Activated CD4-positive, alpha-beta T cell treated with anti-CD3 and anti-CD28 coated beads, Interleukin-2, amount 50 U/mL, for 48 hours (primary cell): ENCODE measurements at regions not wholly inside any gene's neighbourhood (a gene's known extent, or its start where the extent isn't known, plus 50 kb on each side); places are given as distances from the start of the nearest gene placed in this dataset.

Source experiments
- DNase-seq, 2 experiments: peaks; one replicate each; pipeline ENCODE4 v3.0.0-alpha.2; 2020

DNA sequence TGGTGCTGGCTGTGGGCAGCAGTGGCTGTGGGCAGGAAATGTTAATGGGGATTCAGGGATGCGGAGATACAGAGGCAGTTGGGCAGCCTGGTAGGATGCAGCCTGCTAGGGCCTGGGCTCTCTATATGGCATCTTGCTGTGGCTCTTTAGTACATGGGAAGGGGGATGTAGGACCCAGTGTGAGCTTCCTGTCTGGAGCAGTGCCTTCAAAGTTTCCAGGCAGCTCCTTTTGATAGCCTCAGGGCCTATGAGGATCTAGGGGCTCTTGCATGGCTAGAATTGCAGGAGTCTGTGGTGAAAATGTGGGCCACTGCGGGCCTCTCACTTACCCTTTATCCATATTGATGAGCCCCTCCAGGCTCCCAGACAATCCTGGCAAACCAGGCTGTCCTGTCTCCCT, 213.2 kb upstream of the SNX19 start:
- DNase-seq: no peak

DNA sequence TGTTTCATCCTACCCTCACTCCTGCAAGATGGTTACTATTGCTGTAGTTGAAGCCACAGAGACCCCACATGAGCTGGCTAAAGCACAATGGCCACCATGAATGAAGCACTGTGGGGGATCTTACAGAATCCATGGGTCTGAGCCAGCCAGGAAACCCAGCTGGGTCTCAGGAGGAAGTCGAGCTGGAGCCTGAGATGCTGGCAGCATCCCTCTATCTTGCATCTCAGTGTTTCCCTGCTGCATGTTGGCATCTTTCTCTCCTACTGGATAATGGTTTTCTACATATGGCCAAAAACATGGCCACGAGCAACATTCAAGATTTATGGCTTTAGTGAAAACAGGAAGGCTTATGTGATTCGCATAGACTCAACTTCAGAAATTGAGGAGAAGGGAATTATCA, 219.3 kb upstream of the SNX19 start:
- no peak for DNase-seq

DNA sequence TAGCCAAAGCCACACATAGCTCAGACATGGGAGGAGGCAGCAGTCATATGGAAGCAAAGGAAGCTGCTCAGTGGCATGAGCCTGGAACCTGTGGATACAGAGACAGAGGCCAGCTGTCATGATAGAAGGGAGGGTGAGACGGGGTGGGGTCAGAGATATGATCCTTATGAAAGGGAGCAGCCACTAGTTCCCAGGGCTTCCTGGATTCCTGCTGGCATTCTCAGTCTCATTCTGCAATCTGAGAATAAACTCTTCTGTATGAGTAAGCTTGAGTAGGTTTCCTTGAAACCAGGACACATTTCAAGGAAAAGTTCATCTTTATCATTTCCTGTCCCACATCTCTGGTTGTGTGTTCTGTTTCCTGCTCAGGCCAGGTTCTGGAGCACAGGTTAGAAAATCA, 220.2 kb upstream of the SNX19 start:
- no peak for DNase-seq

DNA sequence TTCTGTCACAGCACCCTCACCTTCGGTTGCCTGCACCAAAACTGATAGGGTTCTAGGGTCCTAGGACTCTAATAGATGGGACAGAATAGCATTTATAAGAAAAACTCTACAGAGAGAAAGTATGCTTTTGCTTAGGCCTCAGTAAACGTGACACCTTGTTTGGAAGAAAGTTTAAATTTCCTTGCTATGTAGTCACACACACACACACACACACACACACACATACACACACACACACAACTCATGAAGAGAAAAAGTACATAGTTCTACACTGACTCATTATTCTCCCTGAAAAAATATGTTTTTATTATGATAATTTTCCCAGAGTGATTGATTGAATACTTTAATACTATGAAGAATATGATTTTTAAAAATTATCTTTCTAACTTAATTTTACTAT, 220.8 kb upstream of the SNX19 start:
- DNase-seq: no peak

DNA sequence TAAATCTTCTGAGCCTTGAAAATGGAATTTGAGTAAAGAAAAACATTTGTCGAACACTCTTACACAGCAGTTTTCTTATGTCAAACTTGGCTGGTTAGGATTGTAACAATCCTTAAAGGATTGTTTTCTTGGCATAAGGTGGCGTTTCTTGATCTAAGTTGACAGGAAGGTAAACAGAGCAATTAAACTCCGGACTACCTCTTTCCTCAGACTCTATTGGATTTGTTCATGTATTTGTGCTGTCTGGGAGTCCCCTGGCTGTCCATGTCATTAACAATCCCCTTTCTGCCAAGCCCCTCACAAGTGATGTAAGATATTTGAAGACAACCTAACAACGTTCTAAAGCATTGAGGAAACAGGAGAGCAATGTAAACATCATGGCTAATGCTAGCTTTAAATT, 222.5 kb upstream of the SNX19 start:
- no peak for DNase-seq

DNA sequence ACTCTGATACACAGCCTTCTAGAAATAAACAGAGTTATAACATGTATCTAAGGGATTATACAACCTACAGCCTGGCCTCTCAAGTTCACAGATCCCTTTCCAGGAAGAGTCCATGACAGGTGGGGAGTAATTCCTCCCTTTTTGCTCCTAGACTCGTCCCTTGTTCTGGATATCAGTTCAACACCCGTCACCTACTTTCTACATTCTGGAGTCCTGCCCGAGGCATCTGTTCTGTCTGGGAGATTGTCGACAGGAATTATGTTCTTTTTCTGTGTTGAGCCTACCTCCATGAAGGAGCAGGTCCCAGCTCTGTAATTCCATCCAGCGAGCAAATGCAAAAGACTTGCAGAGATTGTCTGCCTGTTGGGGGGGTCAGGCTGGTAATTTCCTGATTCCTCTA, 224.6 kb upstream of the NTM start:
- no peak for DNase-seq

DNA sequence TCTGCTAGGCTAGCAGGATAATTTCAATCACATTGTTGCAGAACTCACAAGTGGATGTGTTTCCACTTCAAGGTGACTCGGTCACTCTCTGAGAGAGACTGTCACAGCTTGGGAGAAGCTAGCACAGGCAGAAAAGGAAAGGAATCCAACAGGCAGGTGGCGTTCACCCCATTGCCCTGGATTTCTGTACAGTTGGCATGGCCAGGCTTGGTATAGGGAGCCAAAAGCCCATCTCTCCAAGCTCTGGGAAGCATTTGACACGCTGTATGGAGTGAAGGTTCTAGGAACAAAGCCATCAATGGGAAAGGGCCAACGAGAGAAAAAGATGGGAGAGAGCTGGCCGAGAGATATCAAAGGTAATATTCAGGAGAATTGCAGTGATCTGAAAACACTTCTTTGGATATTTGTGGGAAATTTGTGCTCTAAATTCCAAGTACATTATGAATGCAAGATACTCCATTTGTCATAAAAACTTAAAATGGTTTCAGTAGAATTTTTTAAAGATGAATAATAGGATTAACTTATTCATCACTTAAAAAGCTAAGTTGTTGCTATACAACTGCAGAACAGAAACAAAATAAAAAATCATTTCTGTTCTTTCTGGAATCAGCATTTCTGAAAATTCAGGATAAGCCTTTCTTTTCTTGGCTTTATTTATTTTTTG, 223.5 kb upstream of the NTM start:
- no peak for DNase-seq

DNA sequence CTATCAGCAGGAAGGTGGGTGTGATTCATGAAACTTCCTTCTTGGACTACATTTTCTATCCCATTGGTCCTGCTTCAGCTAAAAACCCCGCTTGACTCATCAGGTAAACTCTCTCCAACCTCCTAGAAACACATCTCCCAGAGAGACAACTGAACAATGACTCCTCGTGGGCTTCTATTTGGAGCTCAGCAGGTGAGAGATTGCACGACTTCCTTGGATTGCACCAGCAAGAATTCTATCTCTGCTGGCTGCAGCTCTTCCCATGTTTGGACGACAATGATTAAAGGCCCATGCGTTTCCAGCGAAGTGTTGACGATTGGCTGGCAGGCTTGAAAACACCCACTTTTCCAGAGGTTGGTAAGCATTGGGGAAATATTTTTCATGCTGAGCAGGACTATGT, 216.1 kb upstream of the NTM start:
- no peak for DNase-seq

DNA sequence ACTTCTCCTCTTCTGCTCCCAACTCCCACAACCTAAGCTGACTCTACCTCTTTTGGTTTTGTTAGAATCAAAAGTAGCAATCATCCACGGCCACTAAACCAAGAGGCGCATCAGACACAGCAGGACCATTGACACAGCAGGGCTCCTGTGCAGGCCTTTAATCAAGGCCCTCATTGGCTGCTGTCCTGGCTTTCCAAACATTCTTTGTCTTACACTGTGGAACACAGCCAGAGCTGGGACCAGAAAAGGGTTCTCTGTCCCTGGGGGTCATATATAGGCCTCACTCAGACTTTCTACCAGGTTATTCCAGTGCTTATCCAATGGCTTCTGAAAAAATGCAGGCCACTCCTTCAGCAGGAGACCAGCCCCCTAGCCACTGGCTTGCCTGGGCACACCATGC, 212.7 kb upstream of the NTM start:
- no peak for DNase-seq

DNA sequence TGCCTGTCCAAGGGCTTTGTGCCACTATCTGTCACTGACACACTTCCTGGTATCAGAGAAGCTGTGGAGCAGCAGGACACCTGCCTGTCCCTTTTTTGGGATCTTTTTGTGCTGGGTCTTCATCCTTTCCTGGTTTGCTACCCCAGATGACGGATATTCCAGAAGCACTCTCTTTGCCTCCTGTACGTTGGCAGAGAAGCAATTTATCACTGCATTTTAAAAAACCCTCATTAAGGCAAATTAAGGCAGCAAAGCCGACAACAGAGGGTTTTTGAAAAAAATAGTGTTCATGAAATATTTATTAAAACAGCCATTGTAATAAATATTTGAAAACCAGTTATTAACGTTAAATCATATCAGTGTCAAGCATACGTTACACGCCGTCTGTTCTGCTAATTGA, 209.6 kb upstream of the NTM start:
- no peak for DNase-seq

DNA sequence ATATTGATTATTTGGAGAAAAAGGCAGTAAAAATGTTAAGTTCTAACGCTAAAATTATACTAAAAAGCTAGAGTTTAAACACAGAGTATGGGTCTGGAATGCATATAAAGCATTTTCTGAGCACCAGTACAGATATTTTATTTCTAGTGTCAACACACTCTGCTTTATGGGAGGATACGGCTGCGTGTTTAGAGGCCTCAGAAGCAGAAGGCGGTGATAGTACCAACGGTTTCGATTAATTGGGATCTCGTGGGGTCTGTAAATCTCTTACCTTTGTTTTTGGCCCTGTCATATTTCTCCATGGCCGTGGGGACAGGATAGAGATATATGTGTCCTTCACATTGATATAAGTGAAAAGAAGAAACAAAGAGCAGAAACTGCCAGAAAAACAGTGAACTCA, 206.8 kb upstream of the NTM start:
- no peak for DNase-seq

DNA sequence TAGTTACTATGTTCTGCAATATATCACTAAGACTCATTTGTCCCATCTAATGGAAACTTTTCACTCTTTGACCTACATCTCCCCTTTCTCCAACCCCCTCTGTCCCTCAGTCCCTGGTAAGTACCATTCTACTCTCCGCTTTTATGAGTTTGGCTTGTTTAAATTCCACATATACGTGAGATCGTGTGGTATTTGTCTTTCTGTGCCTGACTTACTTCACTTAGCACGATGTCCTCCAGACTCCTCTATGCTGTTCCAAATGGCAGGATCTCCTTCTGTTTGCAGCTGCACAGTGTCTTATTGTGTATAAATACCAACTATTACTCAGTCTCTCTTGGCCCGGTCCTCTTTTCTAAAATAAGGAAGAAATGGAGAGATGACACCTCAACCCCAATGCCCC, 205.4 kb upstream of the NTM start:
- DNase-seq: no peak

DNA sequence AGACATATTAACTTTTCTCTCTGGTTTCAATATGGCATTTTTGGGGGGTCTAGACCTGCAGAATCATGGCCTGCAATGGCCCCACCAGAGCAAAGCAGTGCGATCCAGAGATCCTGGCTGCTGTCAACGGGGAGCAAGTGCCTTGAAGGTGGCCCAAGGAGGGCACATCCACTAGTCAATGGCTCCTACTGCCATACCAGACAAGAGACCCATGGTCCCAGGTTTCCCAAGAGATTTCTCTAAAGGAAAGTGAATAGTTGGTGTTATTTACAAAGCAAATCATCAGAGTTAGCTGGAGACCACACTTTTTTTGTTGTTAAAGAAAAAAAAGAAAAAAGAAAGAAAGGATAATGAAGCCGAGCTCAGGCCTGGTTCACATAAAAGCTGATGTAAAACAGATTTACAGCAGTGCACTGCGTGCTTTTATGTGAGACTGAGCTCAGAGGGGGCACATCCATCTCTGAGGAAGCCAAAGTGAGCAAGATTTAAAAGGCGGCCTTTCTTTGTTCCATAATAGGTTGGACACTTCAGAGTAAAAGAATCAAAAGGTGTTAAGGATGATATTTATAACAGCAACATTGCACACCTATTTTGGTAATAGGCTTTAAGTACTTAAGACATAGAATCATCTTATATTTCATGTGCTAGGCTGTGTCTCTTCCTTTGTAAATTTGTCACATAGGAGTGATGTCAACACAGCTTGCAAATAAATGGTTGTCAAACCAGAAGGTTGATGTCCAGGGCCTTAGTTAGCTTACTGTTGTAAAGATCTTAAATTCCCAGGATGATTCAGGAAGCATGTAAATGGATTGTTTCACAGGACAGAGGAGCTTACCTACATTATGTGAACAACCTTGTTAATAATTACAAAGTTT, 201.3 kb upstream of the NTM start:
- no peak for DNase-seq

DNA sequence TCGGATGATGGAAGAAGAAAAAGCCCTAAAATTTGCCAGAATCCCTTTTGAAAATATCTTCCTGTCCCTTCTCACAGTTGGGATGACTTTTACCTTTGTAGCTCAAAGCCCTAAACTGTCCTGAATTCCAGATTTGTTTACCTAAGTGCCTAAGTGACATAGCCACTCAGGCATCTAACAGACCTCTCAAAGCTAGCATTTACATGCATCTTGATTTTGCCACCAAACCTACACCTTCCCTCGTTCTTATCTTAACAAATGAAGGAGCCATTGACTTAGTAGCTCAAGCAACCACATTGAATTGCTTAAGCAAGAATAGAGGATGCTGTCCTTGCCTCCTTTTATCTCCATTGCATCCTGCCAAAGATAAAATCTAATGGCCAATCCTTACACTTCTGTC, 198.4 kb upstream of the NTM start:
- DNase-seq: no peak

DNA sequence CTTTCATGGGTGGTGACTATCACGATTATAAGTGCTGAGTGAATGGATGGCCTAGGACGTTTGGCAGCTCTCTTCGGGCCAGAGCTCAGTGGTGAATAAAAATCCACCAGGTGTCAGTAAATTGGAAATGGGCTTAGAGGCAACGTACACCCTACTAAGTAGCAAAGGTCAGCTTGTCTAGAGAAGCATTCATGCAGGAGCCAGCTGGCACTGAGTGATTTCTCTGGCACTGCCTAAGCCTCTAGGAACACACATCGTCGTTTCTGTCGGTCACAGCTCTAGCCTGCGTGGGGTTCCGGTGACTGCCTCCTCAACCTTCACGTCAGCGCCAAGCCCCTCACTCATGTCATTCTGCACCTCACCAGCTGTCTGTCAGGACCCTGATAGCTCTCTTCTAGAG, 192.4 kb upstream of the NTM start:
- DNase-seq: no peak

DNA sequence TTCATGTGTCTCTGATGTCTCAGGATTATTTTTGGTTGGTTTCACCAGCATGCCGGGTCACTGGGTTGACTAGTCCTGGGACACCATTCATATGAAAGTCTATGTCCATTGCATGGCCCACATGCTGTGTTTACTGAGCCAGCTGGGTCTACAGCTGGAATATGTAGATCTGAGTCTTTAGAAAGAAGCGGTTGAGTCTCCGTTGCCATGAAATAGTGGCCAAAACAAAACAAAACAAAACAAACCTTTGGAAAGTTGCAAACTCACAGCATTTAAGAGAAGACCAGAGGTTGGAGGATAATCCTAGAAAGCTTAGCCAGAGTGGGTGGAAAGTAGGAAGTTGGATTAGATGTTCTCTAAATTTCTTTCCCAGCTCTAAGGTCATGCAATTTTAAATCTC, 191.8 kb upstream of the NTM start:
- DNase-seq: no peak

DNA sequence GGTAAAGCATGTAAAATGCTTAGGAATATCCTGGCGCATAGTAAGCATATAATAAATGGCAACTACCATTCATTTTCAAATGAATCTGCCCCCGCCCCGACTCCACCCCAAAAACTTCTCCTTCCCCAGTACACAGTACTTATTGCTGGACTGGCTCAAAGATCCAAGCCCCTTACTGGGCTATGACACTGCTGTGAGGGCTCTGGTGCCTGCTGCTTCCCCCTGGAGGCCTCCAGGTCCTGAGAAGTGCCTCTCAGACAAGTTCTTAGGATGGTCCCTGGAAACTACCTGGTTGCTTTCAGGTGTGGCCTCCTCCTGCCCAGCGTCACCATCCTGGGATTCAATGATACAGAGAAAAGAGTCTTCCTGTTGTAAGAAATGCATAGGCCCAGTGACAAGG, 190.6 kb upstream of the NTM start:
- DNase-seq: no peak

DNA sequence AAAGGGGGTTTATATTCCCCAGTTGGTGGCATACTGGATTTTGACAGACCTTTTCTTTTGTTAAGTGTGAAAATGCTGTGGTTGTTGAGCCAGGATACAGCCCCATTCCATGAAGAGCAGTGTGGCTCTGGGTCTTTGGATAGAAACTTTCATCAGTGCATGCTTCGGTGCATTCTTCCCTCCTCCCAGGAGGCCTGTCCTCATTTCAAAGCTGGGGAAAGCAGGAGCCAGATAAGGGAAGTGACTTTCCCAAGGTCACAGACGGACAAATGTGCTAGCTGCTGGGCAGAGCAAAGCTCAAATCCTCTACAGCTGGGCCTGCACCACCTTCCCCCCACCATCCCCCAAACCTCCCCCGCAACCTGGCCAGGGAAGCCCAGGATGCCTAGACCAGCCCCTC, 184.5 kb upstream of the NTM start:
- DNase-seq: no peak

DNA sequence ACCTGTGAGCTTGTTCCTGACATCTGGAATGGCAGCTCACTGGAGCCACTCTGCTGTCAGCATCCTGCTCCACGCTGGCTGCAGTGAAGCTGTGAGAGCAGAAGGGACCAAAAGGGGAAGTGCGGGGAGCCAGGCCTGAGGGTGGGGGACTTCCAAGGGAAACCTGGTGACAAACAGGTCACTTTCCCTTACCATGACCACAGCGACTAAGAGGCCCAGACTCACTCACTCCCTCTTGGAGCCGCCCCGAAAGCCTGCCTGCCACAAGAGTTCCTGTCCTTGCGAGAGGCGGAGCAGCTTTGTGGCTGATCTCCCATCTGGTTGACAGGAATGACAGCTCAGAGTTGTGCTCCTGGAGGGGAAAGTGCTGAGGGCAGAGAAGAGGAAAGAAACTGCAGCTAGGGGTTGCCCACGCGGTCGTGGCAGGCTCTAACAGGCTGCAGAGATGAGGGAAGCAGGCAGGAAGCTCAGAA, 183.8 kb upstream of the NTM start:
- peak in 1 of 2 experiments; percentile 4 for DNase-seq

DNA sequence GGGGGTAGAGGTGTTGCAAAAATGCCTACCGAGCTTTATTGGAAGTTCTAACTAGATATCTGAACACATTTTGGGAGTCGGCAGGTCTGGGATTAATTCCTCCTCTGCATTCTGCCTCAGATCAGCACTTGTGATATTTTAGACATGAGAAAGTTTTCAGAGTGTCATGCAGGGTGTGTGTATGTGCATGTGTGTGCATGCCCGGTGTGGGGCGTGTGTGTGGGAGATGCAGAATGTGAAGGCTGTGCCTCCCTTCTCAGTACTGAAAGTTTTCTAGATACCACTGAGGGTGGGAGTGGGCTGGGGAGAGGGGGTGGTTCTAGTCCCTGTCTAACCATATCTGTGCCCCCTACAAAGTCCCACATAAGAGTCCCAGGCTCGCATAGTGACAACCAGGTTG, 180.0 kb upstream of the NTM start:
- DNase-seq: no peak

DNA sequence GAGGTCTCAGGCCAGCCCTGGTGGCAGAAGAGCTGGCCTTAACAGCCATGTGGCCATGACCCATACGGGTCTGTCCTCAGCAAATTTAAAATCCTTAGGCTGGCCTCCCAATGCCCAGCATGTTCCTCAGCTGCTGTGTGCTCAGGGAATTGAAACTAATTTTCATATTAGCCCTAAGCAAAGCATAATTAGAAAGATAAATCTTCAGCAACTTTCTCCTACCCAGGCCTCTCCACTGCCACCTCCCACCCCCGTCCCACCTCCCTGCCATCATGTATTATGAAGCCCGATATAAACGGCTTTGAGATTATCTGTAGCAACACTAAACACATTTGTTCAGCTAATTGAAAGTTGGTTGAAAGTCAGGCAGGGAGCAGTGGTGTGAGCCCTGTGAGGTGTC, 178.8 kb upstream of the NTM start:
- DNase-seq: no peak

DNA sequence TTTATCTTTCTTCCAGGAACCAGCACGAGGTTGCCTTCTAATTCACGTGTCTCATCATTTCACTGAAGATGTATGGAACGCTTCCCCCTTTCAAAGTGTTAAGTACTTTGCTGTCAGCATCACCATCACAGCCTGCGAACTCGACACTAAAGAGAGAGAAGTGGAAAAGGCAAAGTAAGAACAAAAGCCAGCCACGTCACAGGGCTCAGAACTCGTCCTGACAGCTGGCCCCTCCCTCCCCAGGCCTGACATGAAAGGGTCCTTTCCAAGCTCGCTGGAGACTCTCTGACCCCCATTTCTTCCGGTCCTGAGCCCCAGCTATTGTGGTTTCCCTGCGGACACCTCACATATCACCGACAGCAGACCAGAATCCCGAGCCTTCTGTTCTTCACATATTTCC, 177.8 kb upstream of the NTM start:
- DNase-seq: no peak

DNA sequence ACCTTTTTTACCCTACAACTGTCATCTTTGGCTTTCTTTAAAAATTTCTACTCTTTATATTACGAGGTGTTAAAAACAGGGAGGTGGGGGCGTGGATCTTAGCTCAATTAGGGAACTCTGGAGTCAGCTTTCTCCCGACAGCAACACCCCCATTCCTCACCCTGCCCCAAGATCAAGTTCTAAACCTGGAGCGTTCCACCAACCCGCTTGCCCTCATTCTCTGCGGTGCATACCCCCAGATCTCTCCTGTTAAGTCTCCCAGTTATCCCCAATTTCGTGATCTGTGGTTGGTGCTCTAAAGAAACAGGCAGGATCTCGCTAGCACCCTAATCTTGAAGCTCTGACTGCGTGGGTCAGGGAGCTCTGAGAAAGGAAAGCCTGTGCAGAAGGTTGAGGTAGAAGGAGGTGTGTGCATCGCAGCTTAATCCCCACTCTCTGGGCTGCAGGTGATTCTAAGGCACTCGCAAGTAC, 177.3 kb upstream of the NTM start:
- no peak for DNase-seq

DNA sequence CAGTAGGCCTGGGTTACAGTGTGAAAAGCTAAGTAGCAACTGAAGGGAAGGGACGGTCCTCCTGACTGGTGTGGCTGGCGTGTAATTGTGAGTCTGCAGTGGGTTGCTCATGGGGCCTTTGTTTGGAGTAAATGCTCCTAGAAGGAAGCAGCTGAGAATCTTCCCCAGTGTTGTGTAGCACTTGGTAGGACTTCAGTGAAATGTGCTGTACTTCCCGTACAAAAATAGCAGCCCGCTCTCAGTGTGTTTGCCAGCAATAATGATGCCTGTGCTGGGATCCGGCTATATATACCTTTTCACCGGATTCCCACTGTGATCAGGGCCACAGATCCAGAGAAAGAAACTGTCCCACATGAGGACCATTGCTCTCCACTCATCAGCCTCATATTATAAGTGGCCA, 175.7 kb upstream of the NTM start:
- DNase-seq: no peak
